H1 (cell line): ENCODE measurements at regions not wholly inside any gene's neighbourhood (a gene's known extent, or its start where the extent isn't known, plus 50 kb on each side); places are given as distances from the start of the nearest gene placed in this dataset.

Experiments used
- CTCF ChIA-PET: fragments of 300-600 bp; sonication (Branson Sonifier 250); formaldehyde crosslinking; loops from one replicate; lab custom pipeline; 2021; ENCODE audit not compliant: partially characterized antibody; lab: Charles Lee
- POLR2A ChIA-PET: fragments of 300-600 bp; sonication (Branson Sonifier 250); formaldehyde crosslinking; loops from one replicate; lab custom pipeline; 2021; ENCODE audit warnings: inconsistent platforms; ENCODE audit not compliant: partially characterized antibody; lab: Charles Lee
- DNase-seq, 2 experiments: peaks; one replicate each; pipeline versions ENCODE4 v3.0.0 to v3.0.0-alpha.2; 2010 to 2022; ENCODE audit warnings: low spot score in 2 of 2, low read depth in 1 of 2, mixed read lengths in 1 of 2
- FAIRE-seq: peaks from 2 replicates; lab custom pipeline; 2011; peaks lifted over from hg19 to GRCh38; lab: Jason Lieb, UNC
- H2AFZ ChIP-seq: 2 replicates; pipeline ENCODE4 v1.8.1; 2012; ENCODE audit warnings: low read length, inconsistent platforms
- H2AK5ac ChIP-seq: 2 replicates; pipeline ENCODE4 v1.6.1; 2013; ENCODE audit warnings: low read depth, low read length
- H2BK120ac ChIP-seq: replicated peaks from 2 replicates; pipeline ENCODE3; 2013; ENCODE audit warnings: low read depth, low read length, inconsistent platforms
- H2BK12ac ChIP-seq: 2 replicates; pipeline ENCODE4 v1.6.1; 2013; ENCODE audit warnings: low read depth, low read length
- H2BK15ac ChIP-seq: 2 replicates; pipeline ENCODE4 v1.6.1; 2013; ENCODE audit warnings: low read length
- H2BK20ac ChIP-seq: 2 replicates; pipeline ENCODE4 v1.6.1; 2013; ENCODE audit warnings: low read length
- H2BK5ac ChIP-seq: 2 replicates; pipeline ENCODE4 v1.6.1; 2013; ENCODE audit warnings: low read depth, low read length
- H3K14ac ChIP-seq: 2 replicates; pipeline ENCODE4 v1.6.1; 2013; ENCODE audit warnings: inconsistent platforms; ENCODE audit not compliant: insufficient read length
- H3K18ac ChIP-seq: 2 replicates; pipeline ENCODE4 v1.6.1; 2013; ENCODE audit warnings: low read length; ENCODE audit errors: extremely low read depth
- H3K23ac ChIP-seq: 2 replicates; pipeline ENCODE4 v1.6.1; 2013; ENCODE audit warnings: inconsistent platforms; ENCODE audit not compliant: insufficient read length
- H3K23me2 ChIP-seq: 2 replicates; pipeline ENCODE4 v1.6.1; 2013; ENCODE audit warnings: low read depth, low read length
- H3K27ac ChIP-seq: 2 replicates; pipeline ENCODE4 v1.6.1; 2011; ENCODE audit warnings: low read depth, low read length, inconsistent platforms
- H3K27me3 ChIP-seq, 4 experiments: replicated peaks in 1 of 4; 1 replicate in 1 of 4; 2 replicates in 3 of 4; pipeline versions ENCODE4 v1.6.1 to v1.8.1; 2011 to 2013; ENCODE audit warnings: low read length in 3 of 4, mild to moderate bottlenecking in 3 of 4, inconsistent platforms in 2 of 4, mixed read lengths in 2 of 4, moderate library complexity in 1 of 4; ENCODE audit not compliant: control insufficient read depth in 3 of 4, insufficient read depth in 3 of 4; ENCODE audit errors: extremely low read depth in 1 of 4
- H3K36me3 ChIP-seq, 4 experiments: 2 replicates each; pipeline versions ENCODE4 v1.6.1 to v1.8.1; 2011 to 2013; ENCODE audit warnings: mild to moderate bottlenecking in 4 of 4, low read length in 3 of 4, moderate library complexity in 2 of 4, control low read depth in 1 of 4, inconsistent platforms in 1 of 4; ENCODE audit not compliant: insufficient read depth in 4 of 4, control insufficient read depth in 2 of 4
- H3K4ac ChIP-seq: replicated peaks from 2 replicates; pipeline ENCODE3; 2013; ENCODE audit warnings: low read length, low read depth, mixed read lengths, inconsistent platforms; ENCODE audit not compliant: insufficient read length
- H3K4me1 ChIP-seq, 4 experiments: replicated peaks in 1 of 4; 1 replicate in 1 of 4; 2 replicates in 3 of 4; pipeline versions ENCODE4 v1.6.1 to v1.8.1; 2011 to 2013; ENCODE audit warnings: low read length in 3 of 4, inconsistent platforms in 2 of 4, mixed read lengths in 1 of 4; ENCODE audit not compliant: insufficient read depth in 4 of 4, control insufficient read depth in 3 of 4
- H3K4me2 ChIP-seq, 2 experiments: 2 replicates each; pipeline versions ENCODE4 v1.6.1 to v1.8.1; 2011 to 2013; ENCODE audit warnings: low read depth in 2 of 2, low read length in 2 of 2, control low read depth in 1 of 2, inconsistent platforms in 1 of 2, mild to moderate bottlenecking in 1 of 2; ENCODE audit not compliant: insufficient read depth in 1 of 2
- H3K4me3 ChIP-seq, 4 experiments: fragments of 200-600, 300-600 bp in 1 of 4; sonication (generic), shearing (Covaris generic), sonication (Bioruptor Twin) in 1 of 4; 2 replicates each; pipeline versions ENCODE4 v1.5.1 to v1.8.1; 2011 to 2016; ENCODE audit warnings: low read length in 4 of 4, low read depth in 3 of 4, control low read depth in 2 of 4, inconsistent platforms in 2 of 4, mild to moderate bottlenecking in 2 of 4, mixed read lengths in 1 of 4, moderate library complexity in 1 of 4; ENCODE audit not compliant: insufficient read depth in 2 of 4; ENCODE audit errors: extremely low read depth in 1 of 4
- H3K56ac ChIP-seq: replicated peaks from 2 replicates; pipeline ENCODE3; 2013; ENCODE audit warnings: low read depth, mild to moderate bottlenecking, mixed read lengths, low read length, inconsistent platforms; ENCODE audit not compliant: insufficient read length
- H3K79me1 ChIP-seq: 2 replicates; pipeline ENCODE4 v1.6.1; 2013; ENCODE audit warnings: low read depth, low read length, control low read depth
- H3K79me2 ChIP-seq, 2 experiments: 2 replicates each; pipeline versions ENCODE4 v1.6.1 to v1.8.1; 2012 to 2013; ENCODE audit warnings: low read length in 2 of 2, mild to moderate bottlenecking in 2 of 2, inconsistent platforms in 1 of 2; ENCODE audit not compliant: insufficient read depth in 2 of 2, control insufficient read depth in 1 of 2
- H3K9ac ChIP-seq, 4 experiments: replicated peaks in 1 of 4; 1 replicate in 1 of 4; 2 replicates in 3 of 4; pipeline versions ENCODE4 v1.6.1 to v1.8.1; 2011 to 2013; ENCODE audit warnings: low read depth in 3 of 4, low read length in 3 of 4, control low read depth in 2 of 4, mild to moderate bottlenecking in 2 of 4, moderate library complexity in 2 of 4, inconsistent platforms in 1 of 4; ENCODE audit errors: extremely low read depth in 1 of 4
- H3K9me3 ChIP-seq, 2 experiments: 2 replicates each; pipeline versions ENCODE4 v1.6.1 to v1.8.1; 2012 to 2013; ENCODE audit warnings: mild to moderate bottlenecking in 2 of 2, moderate library complexity in 2 of 2, control low read depth in 1 of 2, inconsistent platforms in 1 of 2, low read depth in 1 of 2, low read length in 1 of 2, mixed read lengths in 1 of 2; ENCODE audit not compliant: insufficient read depth in 2 of 2
- H4K20me1 ChIP-seq, 2 experiments: replicated peaks in 1 of 2; 2 replicates each; pipeline versions ENCODE3 to v1.8.1; 2011 to 2013; ENCODE audit warnings: inconsistent platforms in 2 of 2, low read length in 2 of 2, mild to moderate bottlenecking in 1 of 2; ENCODE audit not compliant: insufficient read depth in 2 of 2, control insufficient read depth in 1 of 2
- H4K5ac ChIP-seq: 2 replicates; pipeline ENCODE4 v1.6.1; 2013; ENCODE audit warnings: low read length, low read depth, mixed read lengths, inconsistent platforms; ENCODE audit not compliant: insufficient read length
- H4K8ac ChIP-seq: 2 replicates; pipeline ENCODE4 v1.8.0; 2013; ENCODE audit warnings: mild to moderate bottlenecking, moderate library complexity, low read length, inconsistent platforms; ENCODE audit not compliant: insufficient read depth; ENCODE audit errors: extremely low read depth
- H4K91ac ChIP-seq: replicated peaks from 2 replicates; pipeline ENCODE3; 2013; ENCODE audit warnings: low read length, mixed read lengths, inconsistent platforms; ENCODE audit not compliant: insufficient read length
- ATF2 ChIP-seq: IDR thresholded peaks from 2 replicates; pipeline ENCODE4 v1.6.1; 2012; ENCODE audit warnings: low read length, inconsistent platforms
- BACH1 ChIP-seq: IDR thresholded peaks from 2 replicates; pipeline ENCODE4 v1.6.1; 2012; ENCODE audit warnings: low read length, improper control_type of control experiment
- CBX5 ChIP-seq: fragments of 300-800, 300-1000 bp; sonication (generic); IDR thresholded peaks from 2 replicates; pipeline ENCODE4 v1.7.1; 2016; ENCODE audit warnings: antibody characterized with exemption, low read length, low read depth
- JUN ChIP-seq: IDR thresholded peaks from 2 replicates; pipeline ENCODE4 v1.6.1; 2011; ENCODE audit warnings: low read depth, mild to moderate bottlenecking, improper control_type of control experiment, low read length
- NANOG ChIP-seq: IDR thresholded peaks from 2 replicates; pipeline ENCODE4 v1.6.1; 2011; ENCODE audit warnings: low read length, low read depth, mild to moderate bottlenecking, inconsistent platforms; ENCODE audit not compliant: insufficient read depth, poor library complexity, severe bottlenecking
- POLR2AphosphoS5 ChIP-seq: IDR thresholded peaks from 2 replicates; pipeline ENCODE4 v1.6.1; 2011; ENCODE audit warnings: low read depth, low read length
- RAD21 ChIP-seq, 2 experiments: IDR thresholded peaks in 1 of 2; conservative IDR thresholded peaks in 1 of 2; 2 replicates each; pipeline ENCODE4 v1.6.1; 2011; ENCODE audit warnings: low read depth in 2 of 2, low read length in 2 of 2, improper control_type of control experiment in 1 of 2, inconsistent platforms in 1 of 2, mild to moderate bottlenecking in 1 of 2, moderate library complexity in 1 of 2
- SP2 ChIP-seq: IDR thresholded peaks from 2 replicates; pipeline ENCODE4 v1.6.1; 2012; ENCODE audit warnings: mild to moderate bottlenecking, low read length, inconsistent platforms
- TCF12 ChIP-seq: IDR thresholded peaks from 2 replicates; pipeline ENCODE4 v1.6.1; 2011; ENCODE audit warnings: low read depth, mild to moderate bottlenecking, low read length
- WGBS, 2 experiments: shearing (Covaris generic) in 1 of 2; methylation state at CpG; one replicate each; pipeline versions ENCODE4 v1.1.6 to v1.1.7; 2013 to 2015; ENCODE audit warnings: low lambda C conversion rate in 2 of 2, mixed read lengths in 2 of 2, inconsistent platforms in 1 of 2, low coverage in 1 of 2, missing lambda C conversion rate in 1 of 2; ENCODE audit not compliant: insufficient replicate concordance in 2 of 2, insufficient coverage in 1 of 2, insufficient read length in 1 of 2; ENCODE audit errors: extremely low coverage in 1 of 2, missing lambda C conversion rate in 1 of 2; 5-methylcytosine and 5-hydroxymethylcytosine counted together

- Histone ChIP-seq H3K56ac (no peak overlapping the region), H3K27ac (no peak overlapping the region), H2BK15ac (no peak overlapping the region), H3K4me2 (no peak overlapping the region), H3K4me3 (no peak overlapping the region), H3K79me2 (no peaks in the 10 kb centered on the region), H3K14ac (no peak overlapping the region), H3K79me1 (no peaks in the 10 kb centered on the region), H3K23me2 (no peaks in the 10 kb centered on the region), H2BK20ac (no peak overlapping the region), H4K20me1 (no peaks in the 10 kb centered on the region), H3K18ac (no peak overlapping the region), H3K4me1 (no peaks in the 10 kb centered on the region), H2BK5ac (no peak overlapping the region), H2BK12ac (no peak overlapping the region), H3K9ac (no peak overlapping the region), H4K8ac (no peak overlapping the region), H2AFZ (no peak overlapping the region), H2BK120ac (no peak overlapping the region), H3K27me3 (no peaks in the 10 kb centered on the region), H3K23ac (no peak overlapping the region), H4K5ac (no peak overlapping the region), H3K4ac (no peak overlapping the region), H3K9me3 (no peaks in the 10 kb centered on the region), H3K36me3 (no peaks in the 10 kb centered on the region), H4K91ac (no peak overlapping the region), H2AK5ac (no peak overlapping the region)
- TF ChIP-seq RAD21 (IDR thresholded peaks at IDR 0.05 in 1 of 2, conservative IDR thresholded peaks at IDR 0.05 in 1 of 2; ENCODE audit: low read depth in 2 of 2, low read length in 2 of 2) (no peak), ATF2 (no peak), CBX5 (no peak), NANOG (no peak), POLR2AphosphoS5 (no peak), TCF12 (no peak), SP2 (no peak), JUN (no peak), BACH1 (no peak)
- 74% methylated on average over 3 of the region's 3 CpGs; no CpG with 5 or more reads in 1 of the 2 experiments for WGBS, 2 experiments
- ChIA-PET CTCF (interaction anchor here (0.6 kb wide), 1 partner anchor 21 kb away, joined by 4 read pairs; no protein-coding TSS in a partner anchor), POLR2A (no interaction called here)
- no peak for DNase-seq
- FAIRE-seq, result no peak
These were observed 125.1 kb upstream of the ITGA4 start for GRCh38 chr2:181332044-181332605.
